Activated T-helper 17 cell treated with anti-CD3 and anti-CD28 coated beads, Interleukin-2, amount 50 U/mL, for 72 hours (primary cell): ENCODE measurements at regions not wholly inside any gene's neighbourhood (a gene's known extent, or its start where the extent isn't known, plus 50 kb on each side); places are given as distances from the start of the nearest gene placed in this dataset.
"Not testable (repeated sequence)": the region's sequence is repeated elsewhere in the genome, so short reads cannot be mapped to it uniquely, and the experiment has no call there.

Experiments
- ATAC-seq: fragments of 150-1000 bp; cut with Tn5 transposase; replicated peaks from 2 replicates; pipeline ENCODE4 v1.10.0; 2021; ENCODE audit warnings: mild to moderate bottlenecking, moderate library complexity
- H3K27ac Mint-ChIP-seq: one replicate; pipeline ENCODE4 v1.8.0; 2022; ENCODE audit warnings: mixed read lengths
- H3K27me3 Mint-ChIP-seq: one replicate; pipeline ENCODE4 v1.8.0; 2022; ENCODE audit warnings: mixed read lengths
- H3K36me3 Mint-ChIP-seq: one replicate; pipeline ENCODE4 v1.8.0; 2022; ENCODE audit warnings: low read depth, mild to moderate bottlenecking, mixed read lengths
- H3K4me1 Mint-ChIP-seq: one replicate; pipeline ENCODE4 v1.8.0; 2022; ENCODE audit warnings: mixed read lengths
- H3K4me3 Mint-ChIP-seq: one replicate; pipeline ENCODE4 v1.8.0; 2022; ENCODE audit warnings: mild to moderate bottlenecking, mixed read lengths
- H3K9me3 Mint-ChIP-seq: one replicate; pipeline ENCODE4 v1.8.0; 2022; ENCODE audit warnings: mixed read lengths

DNA sequence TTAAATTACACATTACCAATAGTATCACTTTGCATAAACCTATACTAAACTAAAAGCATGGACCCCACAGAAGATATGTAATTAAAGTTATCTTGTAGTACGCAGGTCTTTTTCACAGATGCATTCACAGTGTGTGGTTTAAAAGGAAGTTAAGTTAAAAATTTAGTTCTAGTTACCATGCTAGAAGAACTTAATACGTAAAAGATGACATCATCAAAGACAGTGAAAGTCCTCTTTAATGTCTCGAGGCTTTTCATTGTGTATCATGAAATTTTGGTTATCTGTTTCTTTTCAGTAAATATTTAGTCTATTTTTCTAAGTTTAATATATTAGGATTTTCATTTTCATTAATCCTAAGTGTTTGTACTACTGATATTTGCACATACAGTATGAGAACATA lies 934.6 kb upstream of the FOXG1 start:
- not testable (repeated sequence) for H3K4me1 Mint-ChIP-seq, ATAC-seq, H3K9me3 Mint-ChIP-seq, H3K36me3 Mint-ChIP-seq, H3K27me3 Mint-ChIP-seq, H3K4me3 Mint-ChIP-seq, H3K27ac Mint-ChIP-seq

DNA sequence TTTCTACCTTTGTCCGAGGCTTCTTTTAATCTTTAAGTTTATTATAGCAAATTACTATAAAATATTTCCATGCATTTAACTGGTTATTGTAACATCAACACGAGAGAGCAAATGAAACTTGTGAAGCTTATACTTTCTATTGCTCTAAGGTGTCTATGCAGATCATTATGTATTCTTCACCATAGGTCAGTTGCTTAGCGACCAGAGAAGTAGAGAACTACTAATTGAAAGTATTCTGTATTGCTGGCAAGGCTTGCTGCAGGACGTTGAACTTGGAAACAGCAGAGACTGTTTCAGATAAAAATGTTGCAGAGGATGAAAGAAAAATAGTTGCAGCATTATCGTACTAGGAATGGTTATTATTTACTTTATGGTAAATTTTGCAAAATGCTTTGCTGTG lies 933.6 kb upstream of the FOXG1 start:
- H3K4me1 Mint-ChIP-seq, H3K27me3 Mint-ChIP-seq, H3K9me3 Mint-ChIP-seq, H3K27ac Mint-ChIP-seq, H3K4me3 Mint-ChIP-seq, ATAC-seq, H3K36me3 Mint-ChIP-seq: not testable (repeated sequence)

DNA sequence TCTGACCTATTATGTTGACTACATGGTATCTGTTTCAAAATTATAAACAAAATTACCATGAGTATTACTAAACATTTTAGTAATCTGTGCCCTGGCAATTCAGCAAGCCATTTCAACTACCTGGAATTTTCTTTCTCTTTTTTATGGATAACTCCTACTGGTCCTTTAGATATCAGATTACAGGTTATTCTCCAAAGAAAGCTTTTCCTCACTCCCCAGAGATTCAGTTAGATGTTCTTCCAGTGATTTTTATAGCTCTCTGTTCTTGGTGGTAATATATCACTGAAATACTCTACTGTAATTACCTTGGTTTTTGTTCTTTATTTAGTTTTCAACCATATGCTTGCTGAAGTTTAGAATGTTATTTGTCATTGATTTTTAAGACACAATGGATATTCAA lies 930.2 kb upstream of the FOXG1 start:
- no peaks in the 10 kb centered on the region for H3K36me3 Mint-ChIP-seq

DNA sequence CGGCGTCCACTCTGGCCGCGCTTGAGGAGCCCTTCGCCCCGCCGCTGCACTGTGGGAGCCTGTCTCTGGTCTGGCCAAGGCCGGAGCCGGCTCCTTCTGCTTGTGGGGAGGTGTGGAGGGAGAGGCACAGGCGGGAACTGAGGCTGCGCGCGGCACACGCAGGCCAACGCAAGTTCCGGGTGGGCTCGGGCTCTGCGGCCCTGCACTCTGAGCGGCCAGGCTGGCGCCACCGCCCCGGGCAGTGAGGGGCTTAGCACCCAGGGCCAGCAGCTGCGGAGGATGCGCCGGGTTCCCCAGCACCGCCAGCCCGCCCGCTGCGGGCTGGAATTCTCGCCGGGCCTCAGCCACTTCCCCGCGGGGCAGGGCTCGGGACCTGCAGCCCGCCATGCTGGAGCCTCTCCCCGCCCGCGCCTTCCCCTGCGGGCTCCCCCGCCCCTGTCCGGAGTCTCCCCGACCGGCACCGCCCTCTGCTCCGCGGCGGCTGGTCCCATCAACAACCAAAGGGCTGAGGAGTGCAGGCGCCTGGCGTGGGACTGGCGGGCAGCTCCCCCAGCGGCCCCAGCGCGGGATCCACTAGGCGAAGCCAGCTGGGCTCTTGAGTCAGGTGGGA lies 921.2 kb upstream of the FOXG1 start:
- no peaks in the 10 kb centered on the region for H3K36me3 Mint-ChIP-seq
- no peak overlapping the region for H3K27ac Mint-ChIP-seq
- H3K27me3 Mint-ChIP-seq, result no peaks in the 10 kb centered on the region
- no peaks in the 10 kb centered on the region for H3K4me1 Mint-ChIP-seq
- H3K4me3 Mint-ChIP-seq, result no peak overlapping the region
- ATAC-seq, result no peak
- peaks cover 17% of the 10 kb centered on the region for H3K9me3 Mint-ChIP-seq

More for the DNA sequence above, 930.2 kb upstream of the FOXG1 start:
- Mint-ChIP-seq H3K27ac (no peak overlapping the region), H3K4me1 (no peaks in the 10 kb centered on the region), H3K4me3 (no peak overlapping the region), H3K27me3 (no peaks in the 10 kb centered on the region), H3K9me3 (peaks cover 7% of the 10 kb centered on the region)
- no peak for ATAC-seq

DNA sequence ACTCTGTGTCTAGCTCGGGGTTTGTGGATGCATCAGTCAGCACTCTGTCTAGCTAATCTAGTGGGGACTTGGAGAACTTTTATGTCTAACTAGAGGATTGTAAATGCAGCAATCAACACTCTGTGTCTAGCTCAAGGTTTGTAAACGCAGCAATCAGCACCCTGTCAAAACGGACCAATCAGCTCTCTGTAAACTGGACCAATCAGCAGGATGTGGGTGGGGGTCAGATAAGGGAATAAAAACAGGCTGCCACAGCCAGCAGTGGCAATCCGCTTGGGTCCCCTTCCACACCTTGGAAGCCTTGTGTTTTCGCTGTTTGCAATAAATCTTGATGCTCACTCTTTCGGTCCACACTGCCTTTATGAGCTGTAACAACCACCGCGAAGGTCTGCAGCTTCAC lies 920.7 kb upstream of the FOXG1 start:
- H3K4me1 Mint-ChIP-seq, result no peaks in the 10 kb centered on the region
- H3K27me3 Mint-ChIP-seq, result no peaks in the 10 kb centered on the region
- H3K36me3 Mint-ChIP-seq, result no peaks in the 10 kb centered on the region
- peaks cover 18% of the 10 kb centered on the region for H3K9me3 Mint-ChIP-seq
- no peak overlapping the region for H3K27ac Mint-ChIP-seq
- H3K4me3 Mint-ChIP-seq, result no peak overlapping the region
- ATAC-seq, result no peak

DNA sequence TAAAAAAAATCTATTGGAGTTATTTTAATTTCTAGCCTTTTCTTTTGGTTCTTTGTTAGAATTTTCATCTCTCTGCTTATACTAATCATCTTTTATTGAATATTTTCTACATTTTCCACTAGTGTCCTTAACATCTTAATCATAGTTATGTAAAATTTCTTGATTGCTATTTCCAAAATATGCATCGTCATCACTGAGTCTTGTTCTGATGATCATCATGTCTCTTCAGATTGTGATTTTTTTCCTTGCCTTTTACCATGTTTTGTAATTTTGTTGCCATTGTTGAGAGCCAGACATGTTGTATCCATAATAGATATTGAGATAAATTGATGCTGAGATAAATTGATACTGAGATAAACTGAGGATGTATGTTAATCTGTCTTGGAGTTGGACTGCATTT lies 919.1 kb upstream of the FOXG1 start:
- H3K27me3 Mint-ChIP-seq, H3K36me3 Mint-ChIP-seq, H3K4me1 Mint-ChIP-seq, H3K4me3 Mint-ChIP-seq, H3K27ac Mint-ChIP-seq, ATAC-seq: not testable (repeated sequence)
- H3K9me3 Mint-ChIP-seq, result peaks cover 27% of the 10 kb centered on the region

DNA sequence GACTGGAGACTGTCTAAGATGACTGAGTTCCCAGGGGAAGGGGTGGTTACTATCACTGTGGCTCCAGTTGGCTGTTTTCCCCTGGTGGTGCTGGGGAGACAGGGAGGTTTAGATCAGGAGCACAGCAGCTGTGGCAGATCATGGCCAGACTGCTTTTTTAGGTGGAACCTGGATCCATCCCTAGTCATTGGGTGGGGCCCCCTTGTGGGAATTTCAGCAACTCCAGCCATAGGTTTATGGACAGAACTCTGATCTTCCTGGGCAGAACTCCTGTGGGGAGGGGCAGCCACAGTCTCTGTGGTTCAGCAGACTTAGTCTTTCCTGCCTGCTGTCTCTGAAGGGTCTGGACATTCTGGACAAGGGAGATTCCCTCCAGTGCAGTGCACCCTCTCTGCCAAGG lies 917.4 kb upstream of the FOXG1 start:
- ATAC-seq, result not testable (repeated sequence)

DNA sequence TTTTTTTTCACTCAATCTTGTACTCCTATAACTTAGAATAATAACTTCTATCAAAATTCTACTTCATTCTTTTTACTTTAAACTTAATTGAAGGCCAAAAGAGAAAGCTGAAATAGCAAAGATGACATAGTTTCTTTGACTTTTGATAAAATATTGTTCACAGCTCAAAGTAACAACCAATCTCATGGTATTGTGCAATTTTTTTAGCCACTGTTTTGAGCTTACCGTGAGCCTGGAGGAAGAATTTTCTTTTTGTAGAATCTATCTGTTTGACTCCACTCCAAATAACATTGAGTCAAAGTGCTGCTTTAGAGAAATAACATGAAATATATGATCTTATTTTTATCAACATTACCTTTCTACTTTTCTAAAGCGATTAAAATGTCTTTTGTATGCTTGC lies 903.9 kb upstream of the FOXG1 start:
- peaks cover 8% of the 10 kb centered on the region for H3K9me3 Mint-ChIP-seq
- no peaks in the 10 kb centered on the region for H3K4me1 Mint-ChIP-seq
- no peaks in the 10 kb centered on the region for H3K36me3 Mint-ChIP-seq
- ATAC-seq, result no peak
- H3K4me3 Mint-ChIP-seq, result no peak overlapping the region
- H3K27ac Mint-ChIP-seq, result no peak overlapping the region
- no peaks in the 10 kb centered on the region for H3K27me3 Mint-ChIP-seq

More for the DNA sequence above, 917.4 kb upstream of the FOXG1 start:
- H3K4me1 Mint-ChIP-seq, H3K27me3 Mint-ChIP-seq, H3K4me3 Mint-ChIP-seq, H3K27ac Mint-ChIP-seq, H3K36me3 Mint-ChIP-seq: not testable (repeated sequence)
- H3K9me3 Mint-ChIP-seq, result peaks cover 33% of the 10 kb centered on the region

DNA sequence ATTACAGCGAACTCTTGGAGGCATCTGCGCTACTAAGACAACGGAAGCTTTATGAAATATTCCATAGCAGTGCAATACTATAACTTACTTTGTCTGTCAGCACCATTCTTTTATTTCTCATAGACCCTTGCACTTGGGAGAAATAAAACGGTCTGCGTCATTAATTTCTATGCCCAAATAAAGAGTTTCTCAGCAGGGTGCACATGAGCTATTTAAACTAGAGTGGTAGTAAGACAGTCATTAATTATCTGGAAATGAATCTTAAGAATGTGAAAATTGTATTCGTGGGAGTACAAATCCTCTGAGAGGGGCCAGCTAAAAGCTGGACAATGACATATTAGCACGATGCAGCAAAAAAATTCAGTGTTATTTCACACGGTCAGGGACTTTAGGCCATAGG lies 903.4 kb upstream of the FOXG1 start:
- Mint-ChIP-seq H3K9me3 (peaks cover 8% of the 10 kb centered on the region), H3K27ac (no peak overlapping the region), H3K27me3 (no peaks in the 10 kb centered on the region), H3K4me1 (no peaks in the 10 kb centered on the region), H3K36me3 (no peaks in the 10 kb centered on the region), H3K4me3 (no peak overlapping the region)
- ATAC-seq, result no peak

DNA sequence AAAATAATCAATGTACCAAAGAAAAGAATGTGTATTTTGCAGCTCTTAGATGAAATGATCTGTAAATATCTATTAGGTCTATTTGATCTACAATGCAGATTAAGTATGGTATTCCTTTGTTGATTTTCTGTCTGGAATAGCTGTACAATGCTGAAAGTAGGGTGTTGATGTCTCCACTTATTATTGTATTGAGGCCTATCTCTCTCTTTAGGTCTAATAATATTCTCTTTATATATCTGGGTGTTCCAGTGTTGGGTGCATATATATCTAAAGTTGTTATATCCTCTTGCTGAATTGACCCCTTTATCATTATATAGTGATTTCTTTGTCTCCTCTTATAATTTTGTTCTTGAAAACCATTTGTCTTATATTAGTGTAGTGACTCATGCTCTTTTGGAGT lies 885.5 kb upstream of the FOXG1 start:
- H3K9me3 Mint-ChIP-seq, result peaks cover 16% of the 10 kb centered on the region
- no peak for ATAC-seq

DNA sequence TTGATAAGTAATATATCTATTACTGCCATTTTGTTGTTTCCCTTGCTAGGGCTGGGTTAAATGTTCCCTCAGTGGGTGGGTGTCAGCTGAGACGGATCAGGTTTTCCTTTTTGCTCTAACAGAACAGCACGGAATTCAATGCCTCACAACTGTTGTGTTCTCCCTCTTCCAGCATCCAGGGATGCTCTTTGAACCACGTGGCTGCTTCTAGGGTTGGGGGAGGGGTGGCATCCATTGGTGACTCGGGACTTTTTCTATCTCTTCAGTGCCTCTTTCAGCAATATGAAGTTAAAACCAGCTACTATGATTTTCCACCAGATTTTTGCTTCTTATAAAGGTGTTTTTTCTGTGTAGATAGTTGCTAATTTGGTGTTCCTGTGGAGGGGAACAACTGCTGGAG lies 884.9 kb upstream of the FOXG1 start:
- H3K27me3 Mint-ChIP-seq, result no peaks in the 10 kb centered on the region
- H3K4me1 Mint-ChIP-seq, result no peaks in the 10 kb centered on the region
- H3K36me3 Mint-ChIP-seq, result no peaks in the 10 kb centered on the region
- peaks cover 16% of the 10 kb centered on the region for H3K9me3 Mint-ChIP-seq
- ATAC-seq, result no peak
- H3K27ac Mint-ChIP-seq, result no peak overlapping the region
- H3K4me3 Mint-ChIP-seq, result no peak overlapping the region

More for the DNA sequence above, 885.5 kb upstream of the FOXG1 start:
- Mint-ChIP-seq H3K27me3 (no peaks in the 10 kb centered on the region), H3K4me1 (no peaks in the 10 kb centered on the region), H3K27ac (no peak overlapping the region), H3K4me3 (no peak overlapping the region), H3K36me3 (no peaks in the 10 kb centered on the region)

DNA sequence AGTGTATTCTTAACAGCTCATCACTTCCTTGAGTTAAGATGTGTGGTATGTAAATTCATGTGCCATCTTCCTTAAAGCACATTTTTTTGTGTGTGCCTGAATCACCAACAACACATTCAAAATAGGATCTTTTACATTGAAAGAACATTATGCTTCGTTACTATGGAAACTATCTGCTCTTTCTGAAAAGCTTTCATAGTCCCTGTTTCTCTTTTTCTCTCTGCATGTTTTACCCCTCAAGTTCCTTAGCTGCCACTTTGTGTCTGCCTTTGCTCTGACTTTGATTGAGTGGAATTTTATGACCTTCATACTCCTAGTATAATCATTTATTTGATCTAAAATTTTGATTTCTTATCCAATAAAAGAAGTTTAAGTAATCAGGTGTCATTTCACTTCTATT lies 880.3 kb upstream of the FOXG1 start:
- Mint-ChIP-seq H3K4me1 (no peaks in the 10 kb centered on the region), H3K27me3 (no peaks in the 10 kb centered on the region), H3K27ac (no peak overlapping the region), H3K36me3 (no peaks in the 10 kb centered on the region), H3K9me3 (peaks cover 26% of the 10 kb centered on the region), H3K4me3 (no peak overlapping the region)
- ATAC-seq, result no peak

DNA sequence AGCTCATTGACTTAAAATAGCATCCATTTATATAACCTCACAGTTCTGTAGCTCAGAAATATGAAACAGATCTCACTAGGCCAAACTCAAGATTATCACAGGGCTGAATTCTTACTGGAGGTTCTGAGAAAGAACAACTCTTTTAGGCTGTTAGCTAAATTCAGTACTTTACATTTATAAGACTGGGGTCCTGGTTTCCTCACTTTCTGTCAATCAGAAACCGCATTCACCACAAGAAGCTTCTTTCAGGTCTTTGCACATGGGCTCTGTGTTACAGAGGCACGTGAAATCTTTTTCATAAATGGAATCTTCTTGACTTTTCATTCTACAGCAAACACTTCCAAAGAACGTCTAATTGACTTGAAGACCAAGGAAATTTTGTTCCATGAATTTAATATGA lies 876.3 kb upstream of the FOXG1 start:
- Mint-ChIP-seq H3K27ac (no peak overlapping the region), H3K4me3 (no peak overlapping the region), H3K9me3 (peaks cover 22% of the 10 kb centered on the region), H3K36me3 (no peaks in the 10 kb centered on the region), H3K27me3 (no peaks in the 10 kb centered on the region), H3K4me1 (no peaks in the 10 kb centered on the region)
- no peak for ATAC-seq

DNA sequence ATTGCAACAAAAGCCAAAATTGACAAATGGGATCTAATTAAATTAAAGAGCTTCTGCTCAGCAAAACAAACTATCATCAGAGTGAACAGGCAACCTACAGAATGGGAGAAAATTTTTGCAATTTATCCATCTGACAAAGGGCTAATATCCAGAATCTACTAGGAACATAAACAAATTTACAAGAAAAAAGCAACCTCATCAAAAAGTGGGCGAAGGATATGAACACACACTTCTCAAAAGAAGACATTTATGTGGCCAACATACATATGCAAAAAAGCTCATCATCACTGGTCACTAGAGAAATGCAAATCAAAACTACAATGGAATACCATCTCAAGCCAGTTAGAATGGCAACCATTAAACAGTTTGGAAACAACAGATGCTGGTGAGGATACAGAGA lies 858.1 kb upstream of the FOXG1 start:
- ATAC-seq, H3K36me3 Mint-ChIP-seq, H3K27ac Mint-ChIP-seq, H3K4me1 Mint-ChIP-seq, H3K27me3 Mint-ChIP-seq, H3K4me3 Mint-ChIP-seq, H3K9me3 Mint-ChIP-seq: not testable (repeated sequence)

DNA sequence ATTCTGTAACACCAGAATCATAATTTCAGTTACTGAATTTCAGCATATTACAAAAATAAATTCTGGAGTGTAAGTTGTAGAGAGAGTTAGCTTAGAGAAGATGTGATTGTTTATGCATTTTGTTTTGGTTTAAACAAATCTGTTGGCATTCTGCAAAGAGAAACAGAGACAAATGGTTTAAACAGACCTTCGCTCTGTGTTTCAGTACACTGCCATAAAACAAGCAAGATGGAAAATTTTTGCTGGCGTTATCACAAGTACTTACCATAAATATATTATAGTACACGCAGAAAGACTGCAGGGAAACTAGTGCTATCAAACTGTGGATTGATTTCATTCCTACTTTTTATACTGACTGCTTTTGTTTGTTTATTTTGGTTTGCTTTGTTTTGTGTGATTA lies 850.3 kb upstream of the FOXG1 start:
- H3K27me3 Mint-ChIP-seq, result no peaks in the 10 kb centered on the region
- no peaks in the 10 kb centered on the region for H3K4me1 Mint-ChIP-seq
- H3K27ac Mint-ChIP-seq, result no peak overlapping the region
- H3K4me3 Mint-ChIP-seq, result no peak overlapping the region
- H3K36me3 Mint-ChIP-seq, result no peaks in the 10 kb centered on the region
- no peak for ATAC-seq
- H3K9me3 Mint-ChIP-seq, result peaks cover 5% of the 10 kb centered on the region

DNA sequence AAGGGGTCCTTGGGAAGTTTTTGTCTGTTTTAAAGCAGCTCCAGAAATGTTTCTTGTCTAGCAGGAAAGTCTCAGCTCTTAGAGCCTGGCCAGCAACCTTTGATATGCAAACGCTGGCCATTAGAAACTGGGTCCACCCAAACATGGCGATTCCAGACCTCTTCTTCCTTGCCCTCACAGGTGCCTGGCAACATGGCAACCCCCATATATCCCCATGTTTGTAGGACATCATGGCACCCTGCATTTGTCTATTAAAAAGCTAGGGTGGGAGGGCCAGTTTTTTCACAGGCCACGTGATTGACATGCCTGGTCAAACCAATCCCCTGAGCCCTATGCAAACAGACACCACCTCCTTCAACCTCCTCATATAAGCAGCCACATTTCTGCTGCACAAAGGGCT lies 848.7 kb upstream of the FOXG1 start:
- H3K27me3 Mint-ChIP-seq, result no peaks in the 10 kb centered on the region
- no peak overlapping the region for H3K27ac Mint-ChIP-seq
- no peak overlapping the region for H3K4me3 Mint-ChIP-seq
- no peaks in the 10 kb centered on the region for H3K4me1 Mint-ChIP-seq
- ATAC-seq, result no peak
- H3K36me3 Mint-ChIP-seq, result no peaks in the 10 kb centered on the region
- peaks cover 8% of the 10 kb centered on the region for H3K9me3 Mint-ChIP-seq
